ENCODE measurements at regions not wholly inside any gene's neighbourhood (a gene's known extent, or its start where the extent isn't known, plus 50 kb on each side); places are given as distances from the start of the nearest gene placed in this dataset.

GRCh38 chr2:15814403-15814802 lies 125.9 kb upstream of the MYCN start:
- Histone ChIP-seq H3K27me3 (peaks cover 0 to 18% (median 0%) of the 10 kb centered on the region in 3 donors), H3K36me3 (no peaks in the 10 kb centered on the region), H3K27ac (no peak overlapping the region), H3K9me3 (no peaks in the 10 kb centered on the region), H3K4me1 (no peaks in the 10 kb centered on the region), H3K4me3 (no peak overlapping the region)
- 48 to 64% (median 57%) methylated on average over 8 of the region's 8 CpGs for WGBS, 5 donors
- TF ChIP-seq POLR2AphosphoS5 (IDR thresholded peaks at IDR 0.05) (no peak), CTCF (IDR thresholded peaks at IDR 0.05) (no peak), POLR2A (IDR thresholded peaks at IDR 0.05) (no peak), EP300 (IDR thresholded peaks at IDR 0.05) (no peak)
- intact Hi-C loops (cut with DNase I; ENCODE audit: low total_unique reads): no loop called here
- no peak for DNase-seq

GRCh38 chr2:15814946-15815345 lies 125.4 kb upstream of the MYCN start:
- Histone ChIP-seq H3K4me3 (no peak overlapping the region), H3K27me3 (peaks cover 0 to 18% (median 0%) of the 10 kb centered on the region in 3 donors), H3K9me3 (no peaks in the 10 kb centered on the region), H3K4me1 (no peaks in the 10 kb centered on the region), H3K27ac (no peak overlapping the region), H3K36me3 (no peaks in the 10 kb centered on the region)
- no peak for TF ChIP-seq CTCF (IDR thresholded peaks at IDR 0.05)
- TF ChIP-seq POLR2AphosphoS5 (IDR thresholded peaks at IDR 0.05): no peak
- TF ChIP-seq EP300 (IDR thresholded peaks at IDR 0.05): no peak
- TF ChIP-seq POLR2A (IDR thresholded peaks at IDR 0.05): no peak
- intact Hi-C loops (cut with DNase I; ENCODE audit: low total_unique reads): no loop called here
- DNase-seq: no peak
- WGBS, 5 donors: 28 to 47% (median 44%) methylated on average over 6 of the region's 6 CpGs

GRCh38 chr2:15816226-15816625 lies 124.1 kb upstream of the MYCN start:
- intact Hi-C loops (cut with DNase I; ENCODE audit: low total_unique reads): no loop called here
- WGBS, 5 donors: 80 to 94% (median 90%) methylated on average over 3 of the region's 3 CpGs
- H3K9me3 ChIP-seq: no peaks in the 10 kb centered on the region
- H3K27ac ChIP-seq: no peak overlapping the region
- TF ChIP-seq CTCF (IDR thresholded peaks at IDR 0.05) (no peak), POLR2AphosphoS5 (IDR thresholded peaks at IDR 0.05) (no peak), POLR2A (IDR thresholded peaks at IDR 0.05) (no peak), EP300 (IDR thresholded peaks at IDR 0.05) (no peak)
- DNase-seq: no peak
- no peak overlapping the region for H3K4me3 ChIP-seq
- no peaks in the 10 kb centered on the region for H3K4me1 ChIP-seq
- H3K36me3 ChIP-seq: no peaks in the 10 kb centered on the region
- peaks cover 0 to 18% (median 0%) of the 10 kb centered on the region in 3 donors for H3K27me3 ChIP-seq

GRCh38 chr2:15816674-15817406 lies 123.5 kb upstream of the MYCN start:
- TF ChIP-seq POLR2A (IDR thresholded peaks at IDR 0.05) (no peak), POLR2AphosphoS5 (IDR thresholded peaks at IDR 0.05) (no peak), CTCF (IDR thresholded peaks at IDR 0.05) (no peak), EP300 (IDR thresholded peaks at IDR 0.05) (no peak)
- DNase-seq: no peak
- 78 to 93% (median 86%) methylated on average over 9 of the region's 9 CpGs for WGBS, 5 donors
- no peaks in the 10 kb centered on the region for H3K36me3 ChIP-seq
- no peaks in the 10 kb centered on the region for H3K4me1 ChIP-seq
- H3K9me3 ChIP-seq: no peaks in the 10 kb centered on the region
- no peak overlapping the region for H3K27ac ChIP-seq
- intact Hi-C loops (cut with DNase I; ENCODE audit: low total_unique reads): no loop called here
- peaks cover 0 to 18% (median 0%) of the 10 kb centered on the region in 3 donors for H3K27me3 ChIP-seq
- H3K4me3 ChIP-seq: no peak overlapping the region
